SKM-1 treated with dmso at 0.1 percent for 144 hours (cell line): ENCODE measurements at regions not wholly inside any gene's neighbourhood (a gene's known extent, or its start where the extent isn't known, plus 50 kb on each side); places are given as distances from the start of the nearest gene placed in this dataset.

Experiments
- DNase-seq: peaks from one replicate; lab custom pipeline; 2025; ENCODE audit not compliant: unreplicated experiment; lab: John Stamatoyannopoulos, UW

DNA sequence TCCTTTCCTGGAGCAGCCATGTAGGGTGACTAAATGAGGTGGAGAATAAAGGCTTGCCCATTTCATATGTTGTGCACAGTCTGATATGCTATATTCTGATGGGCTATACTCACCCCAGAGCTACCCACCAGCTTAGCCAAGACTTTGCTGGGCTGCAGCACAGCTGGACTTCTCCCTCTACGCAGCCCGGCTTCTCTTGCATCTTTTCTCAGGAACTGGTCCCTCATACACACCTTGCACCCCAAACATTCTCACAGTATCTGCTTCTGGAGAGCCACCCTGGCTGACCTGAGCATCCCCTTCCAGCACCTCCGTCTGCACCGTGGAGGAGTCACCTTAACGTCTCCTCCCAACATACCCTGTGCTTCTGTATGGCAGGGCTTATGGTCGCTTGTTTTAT lies 150.8 kb upstream of the PMEPA1 start:
- no peak for DNase-seq

DNA sequence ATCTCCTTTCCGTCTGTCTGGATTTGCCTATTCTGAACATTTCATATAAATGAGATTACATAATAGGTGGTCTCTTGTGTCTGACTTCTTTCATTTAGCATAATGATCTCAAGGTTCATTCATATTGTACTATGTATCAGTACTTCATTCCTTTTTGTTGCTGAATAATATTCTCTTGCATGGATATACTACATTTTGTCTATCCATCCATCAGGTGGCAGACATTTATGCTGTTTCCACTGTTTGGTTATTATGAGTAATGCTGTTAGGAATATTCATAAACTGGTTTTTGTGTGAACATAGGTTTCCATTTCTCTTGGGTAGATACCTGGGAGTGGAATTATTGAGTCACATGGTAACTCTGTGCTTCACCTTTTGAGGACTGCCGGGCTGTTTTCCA lies 148.2 kb upstream of the PMEPA1 start:
- no peak for DNase-seq

DNA sequence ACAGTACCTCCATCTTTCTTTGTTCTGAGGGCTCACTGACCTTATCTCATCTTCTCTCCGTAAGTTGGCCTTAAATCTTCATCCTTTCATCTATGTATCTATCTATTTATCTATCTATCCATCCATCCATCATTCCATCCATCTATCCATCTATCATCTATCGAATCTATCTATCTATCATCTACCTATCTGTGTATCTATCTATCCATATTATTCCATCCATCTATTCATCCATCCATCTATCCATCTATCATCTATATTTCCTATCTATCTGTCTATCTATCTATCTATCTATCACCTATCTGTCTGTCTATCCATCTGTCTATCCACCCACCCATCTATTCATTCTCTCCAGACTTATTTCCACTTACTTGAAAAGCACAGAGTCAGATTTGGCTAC lies 147.3 kb upstream of the PMEPA1 start:
- DNase-seq, result no peak

DNA sequence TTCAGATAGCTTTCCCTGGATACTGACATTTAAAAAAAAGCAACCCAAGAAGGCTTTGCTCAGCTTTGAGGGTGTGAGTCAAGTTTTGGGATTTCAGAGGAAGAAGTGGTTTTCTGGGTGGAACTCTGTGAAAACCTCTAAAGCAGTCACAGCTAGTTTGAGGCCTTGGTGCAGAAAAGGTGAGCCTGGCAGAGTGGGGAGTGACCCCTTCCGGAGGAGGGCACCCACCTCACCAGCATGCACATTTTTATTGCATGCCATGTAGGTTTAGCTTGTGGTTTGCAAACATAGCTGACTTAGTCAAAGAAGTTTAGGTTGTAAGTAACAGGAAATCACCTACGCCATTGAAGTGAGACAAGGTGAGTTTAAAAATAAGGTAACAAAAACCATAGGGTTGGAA lies 146.8 kb upstream of the PMEPA1 start:
- no peak for DNase-seq

DNA sequence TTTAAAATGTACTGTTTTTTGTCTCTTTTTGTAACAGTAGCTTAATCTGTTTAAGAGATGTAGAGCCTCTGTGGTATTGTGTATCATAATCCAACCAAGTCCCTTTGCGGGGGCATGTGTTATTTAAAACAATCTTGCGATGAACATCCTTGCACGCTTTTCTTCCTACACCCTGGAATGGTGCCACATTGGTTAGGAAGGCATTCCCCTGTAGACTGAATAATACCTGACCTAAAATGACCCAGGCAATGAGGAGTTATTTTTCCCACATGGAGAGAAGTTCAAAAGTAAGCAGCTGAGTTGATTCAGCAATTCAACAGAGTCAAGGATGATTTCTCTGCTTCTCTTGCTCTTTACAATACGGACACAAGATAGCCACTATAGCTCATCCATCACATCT lies 142.0 kb upstream of the PMEPA1 start:
- no peak for DNase-seq

DNA sequence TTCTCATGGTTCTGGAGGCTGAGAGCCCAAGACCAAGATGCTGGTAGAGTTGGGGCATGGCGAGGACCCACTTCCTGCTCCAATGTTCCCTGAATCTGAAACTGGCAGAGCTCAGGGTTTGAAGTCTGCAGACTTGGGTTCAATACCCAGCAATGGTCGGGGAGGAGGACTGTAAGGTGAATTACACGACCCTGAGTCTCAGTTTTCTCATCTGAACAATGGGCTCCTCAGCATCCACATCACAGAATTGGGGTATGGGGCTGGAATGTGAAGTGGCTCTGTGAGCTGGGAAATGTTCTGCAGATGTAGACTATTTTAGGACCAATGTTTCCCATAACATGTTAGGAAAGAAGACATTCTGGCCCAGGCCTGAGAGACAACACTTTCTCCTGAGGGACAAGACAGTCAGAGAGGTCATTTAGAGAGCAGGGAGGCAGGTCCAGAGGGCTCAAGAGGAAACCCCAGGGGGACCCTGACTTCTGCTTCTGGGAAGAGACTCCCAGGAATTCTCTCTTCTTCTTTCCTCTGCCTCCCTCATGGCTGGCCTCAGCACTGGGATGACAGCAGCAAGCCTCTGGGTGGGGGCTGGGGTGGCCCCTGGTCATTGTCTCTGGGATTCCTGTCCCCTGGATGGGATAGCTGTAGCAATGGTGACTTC lies 141.3 kb upstream of the PMEPA1 start:
- DNase-seq, result no peak

DNA sequence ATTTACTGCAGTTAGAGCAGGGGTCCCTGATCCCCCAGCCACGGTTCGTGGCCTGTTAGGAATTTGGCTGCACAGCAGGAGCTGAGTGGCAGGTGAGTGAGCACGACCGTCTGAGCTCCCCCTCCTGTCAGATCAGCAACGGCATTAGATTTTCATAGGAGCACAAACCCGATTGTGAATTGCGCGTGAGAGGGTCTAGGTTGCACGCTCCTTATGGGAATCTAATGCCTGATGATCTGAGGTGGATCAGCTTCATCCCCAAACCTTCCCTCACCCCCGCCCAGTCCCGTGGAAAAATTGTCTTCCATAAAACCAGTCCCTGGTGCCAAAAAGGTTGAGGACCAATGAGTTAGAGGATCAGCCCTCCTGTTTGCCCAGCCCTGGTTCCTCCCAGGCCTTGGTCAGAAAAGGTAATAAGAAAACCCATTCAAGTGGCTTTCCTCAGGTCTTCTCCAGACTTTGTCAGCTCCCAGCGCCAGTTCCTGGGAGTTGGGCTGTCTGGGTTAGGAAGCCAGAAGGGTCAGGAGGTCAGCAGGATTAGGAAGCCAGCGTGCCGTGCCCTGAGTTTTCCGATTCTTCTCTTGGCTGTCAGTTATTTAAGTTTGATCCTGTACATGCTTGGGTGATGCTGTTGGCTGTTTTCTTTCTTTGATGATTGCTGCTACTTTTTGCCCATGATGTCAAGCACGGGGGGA lies 139.9 kb upstream of the PMEPA1 start:
- no peak for DNase-seq

DNA sequence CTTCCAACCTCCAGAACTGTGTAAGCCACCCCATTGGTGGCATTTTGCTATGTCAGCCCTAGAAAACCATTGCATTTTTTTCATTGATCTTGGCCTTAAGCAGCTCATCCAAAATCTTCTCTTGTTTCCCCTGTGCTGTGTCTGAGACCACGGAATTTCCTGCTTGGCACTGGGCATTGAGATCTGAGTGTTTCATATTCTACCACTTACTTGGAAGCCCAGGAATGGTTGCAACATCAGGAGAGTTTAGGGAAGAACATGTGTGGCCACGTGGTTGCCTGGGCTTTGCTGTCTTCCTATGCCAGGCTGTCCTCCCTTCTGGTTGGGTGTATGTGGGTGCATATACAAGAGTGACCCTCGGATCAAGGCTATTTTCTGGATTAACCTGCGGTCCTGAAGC lies 139.3 kb upstream of the PMEPA1 start:
- DNase-seq, result no peak

DNA sequence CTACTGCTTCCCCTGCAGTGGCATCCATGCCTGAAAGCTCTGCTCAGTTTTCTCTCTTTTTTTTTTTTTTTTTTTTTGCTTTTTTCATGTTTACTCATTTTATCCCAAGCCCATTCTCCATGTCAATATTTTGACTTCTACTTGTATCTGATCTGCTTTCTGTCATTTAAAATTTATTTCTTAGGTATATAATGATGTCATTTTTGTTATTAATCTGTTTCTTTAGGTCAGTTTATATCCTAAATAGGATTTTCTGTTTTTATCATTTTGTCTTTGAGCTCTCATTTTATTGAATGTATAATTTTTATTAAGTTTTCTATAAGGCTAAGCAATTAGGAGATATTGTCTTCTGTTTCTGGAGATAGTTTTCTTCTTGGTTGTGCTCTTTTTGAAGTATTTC lies 138.5 kb upstream of the PMEPA1 start:
- DNase-seq, result no peak

DNA sequence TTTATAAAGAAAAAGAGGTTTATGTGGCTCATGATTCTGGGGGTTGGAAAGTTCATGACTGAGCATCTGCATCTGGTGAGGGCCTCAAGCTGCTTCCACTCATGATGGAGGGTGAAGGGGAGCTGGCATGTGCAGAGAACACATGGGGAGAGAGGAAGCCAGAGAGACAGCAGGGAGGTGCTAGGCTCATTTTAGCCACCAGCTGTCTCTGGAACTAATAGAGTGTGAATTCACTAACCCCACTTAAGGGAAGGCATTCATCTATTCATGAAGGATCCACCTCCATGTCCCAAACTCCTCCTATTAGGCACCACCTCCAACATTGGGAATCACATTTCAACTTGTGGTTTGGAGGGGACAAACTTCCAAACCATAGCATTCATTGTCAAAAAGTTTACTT lies 137.3 kb upstream of the PMEPA1 start:
- no peak for DNase-seq

DNA sequence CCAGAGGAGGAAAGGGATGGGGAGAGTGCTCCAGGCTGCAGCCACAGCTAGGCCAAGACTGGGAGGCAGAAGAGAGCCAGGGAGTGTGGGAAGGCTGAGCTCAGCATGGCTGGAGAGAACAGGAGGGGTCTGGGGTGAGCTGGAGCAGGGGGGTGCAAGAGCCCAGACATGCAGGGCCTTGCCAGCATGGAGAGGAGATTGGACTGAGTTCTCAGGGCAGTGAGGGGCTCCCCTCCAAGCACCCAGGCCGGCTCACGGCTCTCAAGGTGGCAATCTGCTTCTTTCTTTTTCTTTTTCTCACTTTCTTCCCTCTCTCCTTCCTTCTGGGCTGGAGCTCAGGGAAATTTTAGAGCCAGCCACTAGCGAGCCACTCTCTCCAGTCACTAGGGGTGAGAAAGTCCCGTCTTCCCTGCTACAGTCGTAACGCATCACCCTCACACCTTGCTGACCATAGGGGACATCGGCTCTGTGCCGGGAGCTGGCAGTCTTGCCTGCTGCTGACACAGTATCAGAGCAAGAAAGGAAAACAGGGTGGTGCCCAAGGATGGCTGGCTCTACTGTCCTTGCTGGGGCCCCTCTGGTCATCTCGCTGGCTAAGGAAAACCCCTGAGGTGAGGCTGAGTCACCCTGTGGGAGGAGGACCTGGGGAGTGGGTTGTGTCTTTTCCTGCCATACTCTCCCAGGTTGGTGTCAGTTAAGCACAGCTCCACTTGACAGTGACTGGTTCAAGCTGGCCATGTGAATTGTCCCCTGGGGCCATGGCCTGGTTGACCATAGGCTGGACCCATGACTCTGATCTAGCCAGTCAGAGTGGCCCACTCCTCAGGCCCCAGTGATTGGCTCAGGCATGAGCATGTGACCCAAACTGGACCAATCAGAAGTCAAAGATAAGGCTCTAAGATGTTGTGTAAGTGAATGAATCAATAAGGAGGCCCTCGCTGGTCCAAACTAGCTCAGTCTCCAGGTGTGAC lies 135.1 kb upstream of the PMEPA1 start:
- no peak for DNase-seq

DNA sequence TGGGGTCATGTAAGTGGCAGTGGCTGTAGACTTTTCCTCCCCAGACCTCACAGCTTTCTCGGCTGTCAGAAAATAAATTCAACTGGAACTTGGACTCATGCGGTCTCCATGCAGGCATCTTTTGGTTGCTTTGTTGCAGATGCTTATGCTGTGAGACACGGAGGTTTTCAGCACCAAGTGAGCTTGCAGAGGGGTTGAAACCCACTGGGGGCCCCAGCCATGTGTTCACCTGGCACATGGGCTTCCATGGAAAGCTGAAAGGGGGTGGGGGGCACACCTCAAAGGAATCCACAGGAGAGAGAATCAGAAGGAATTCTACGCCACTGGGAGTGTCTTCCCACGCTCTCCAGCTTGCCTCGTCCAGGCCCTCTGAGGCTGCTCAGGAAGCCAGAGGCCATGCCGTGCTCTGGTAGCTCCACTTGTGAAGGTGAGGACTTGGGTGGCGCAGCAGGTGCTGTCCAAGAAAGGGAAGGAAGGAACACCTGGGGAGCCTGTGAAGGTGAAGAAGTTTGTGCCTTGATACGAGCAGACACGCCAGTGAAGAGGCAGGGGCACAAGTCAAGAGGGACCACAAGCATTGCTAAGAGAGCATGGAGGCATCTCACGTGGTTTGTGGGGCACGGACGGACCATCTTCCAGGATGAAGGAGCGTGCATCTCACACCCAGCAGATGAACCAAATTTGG lies 134.3 kb upstream of the PMEPA1 start:
- DNase-seq, result no peak

DNA sequence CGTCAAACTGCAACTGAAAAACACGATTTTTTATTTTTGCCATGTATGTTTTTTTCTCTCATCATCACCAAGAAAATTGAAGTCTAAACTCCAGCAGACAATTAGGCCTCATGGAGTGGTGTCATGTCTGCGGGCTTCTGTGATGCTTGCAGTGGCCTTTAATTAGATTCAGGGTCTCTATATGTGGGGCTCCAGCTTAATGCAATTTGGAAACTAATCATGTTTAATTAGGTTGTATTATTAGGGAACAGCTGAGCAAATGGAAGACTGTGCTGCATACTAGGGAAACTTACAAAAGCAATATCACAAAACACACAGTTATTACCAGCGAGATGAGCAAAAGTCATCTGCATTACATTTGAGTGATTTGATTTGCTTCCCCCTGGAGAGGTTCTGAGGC lies 132.9 kb upstream of the PMEPA1 start:
- no peak for DNase-seq

DNA sequence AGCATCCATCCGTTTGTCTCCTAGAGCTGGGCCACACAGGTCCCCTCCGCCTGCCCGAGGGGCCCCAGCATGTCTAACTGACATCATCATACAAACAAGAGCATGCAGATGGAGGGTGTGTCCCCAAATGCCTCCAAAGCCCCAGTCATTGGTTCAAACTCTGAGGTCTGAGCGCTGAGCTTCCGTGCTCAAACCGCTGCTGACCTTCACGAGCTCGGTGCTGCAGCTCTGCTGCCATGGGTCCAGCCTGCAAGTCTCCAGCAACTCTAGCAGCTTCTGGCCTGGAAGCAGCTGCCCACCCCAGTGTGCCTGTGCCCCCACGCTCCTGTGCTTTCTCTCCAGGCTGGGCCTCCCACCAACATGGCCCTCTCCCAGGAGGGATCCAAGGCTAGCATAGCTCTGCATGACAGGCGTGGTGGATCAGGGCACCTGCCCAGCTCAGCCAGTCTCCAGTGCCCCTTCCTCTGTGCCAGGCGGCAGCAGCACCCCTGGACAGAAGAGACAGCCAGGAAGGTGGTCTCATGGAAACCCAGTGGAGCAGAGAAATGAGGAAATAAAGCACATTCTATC lies 131.6 kb upstream of the PMEPA1 start:
- no peak for DNase-seq

DNA sequence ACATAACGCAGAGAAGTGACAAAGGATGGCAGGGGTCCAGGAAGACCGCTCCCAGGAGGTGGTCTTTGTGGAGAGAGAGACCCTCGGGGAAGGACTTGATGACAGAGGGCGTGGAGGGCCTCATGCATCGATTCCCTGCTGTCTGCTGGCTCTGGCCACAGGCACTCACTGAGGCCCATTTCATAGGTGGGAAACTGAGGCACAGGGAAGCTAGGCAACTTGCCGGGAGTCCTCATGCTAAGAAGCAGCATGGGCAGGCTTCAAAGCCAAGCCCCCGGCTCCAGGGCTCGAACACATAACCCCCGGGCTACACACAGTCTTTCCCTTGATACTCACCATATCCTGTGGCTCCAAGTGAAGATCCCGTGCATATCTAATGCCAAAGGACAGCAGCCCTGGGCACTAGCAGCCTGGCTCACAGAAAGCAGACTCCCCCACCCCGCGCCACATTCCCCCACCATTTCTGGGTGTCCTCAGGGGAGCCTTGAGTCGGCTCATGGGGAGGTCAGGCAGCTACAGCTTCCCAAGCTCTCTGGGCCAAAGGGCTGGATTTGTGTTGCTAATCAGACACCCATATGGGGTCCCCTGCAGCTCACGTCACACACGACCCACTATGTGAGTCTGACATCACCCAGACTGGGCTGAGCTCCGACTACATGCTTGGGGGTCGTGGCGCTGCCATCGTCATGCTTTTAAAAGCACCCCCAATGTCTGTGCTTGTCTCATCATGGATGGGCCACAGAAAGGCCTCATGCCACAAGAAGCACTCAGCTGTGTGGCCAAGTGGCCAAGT lies 130.9 kb upstream of the PMEPA1 start:
- no peak for DNase-seq

DNA sequence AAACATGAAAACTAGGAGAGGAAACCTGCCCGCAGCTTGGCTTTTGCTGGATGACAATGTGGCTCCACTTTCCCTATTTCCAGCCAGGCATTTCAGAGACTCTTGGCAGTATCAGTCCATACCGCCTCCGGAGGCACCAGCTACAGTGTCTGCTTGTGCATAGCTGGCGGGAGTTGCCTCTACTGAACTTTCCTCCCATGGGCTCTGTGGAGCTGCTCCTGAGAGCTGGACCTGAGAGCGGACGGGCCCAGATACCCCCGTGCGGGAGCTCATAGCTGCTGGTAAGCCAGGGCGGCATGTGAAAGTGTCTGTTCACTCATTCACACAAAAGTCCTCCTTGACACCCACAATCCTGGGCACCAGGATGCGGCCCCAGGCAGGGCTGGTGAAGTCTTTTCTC lies 130.3 kb upstream of the PMEPA1 start:
- no peak for DNase-seq

DNA sequence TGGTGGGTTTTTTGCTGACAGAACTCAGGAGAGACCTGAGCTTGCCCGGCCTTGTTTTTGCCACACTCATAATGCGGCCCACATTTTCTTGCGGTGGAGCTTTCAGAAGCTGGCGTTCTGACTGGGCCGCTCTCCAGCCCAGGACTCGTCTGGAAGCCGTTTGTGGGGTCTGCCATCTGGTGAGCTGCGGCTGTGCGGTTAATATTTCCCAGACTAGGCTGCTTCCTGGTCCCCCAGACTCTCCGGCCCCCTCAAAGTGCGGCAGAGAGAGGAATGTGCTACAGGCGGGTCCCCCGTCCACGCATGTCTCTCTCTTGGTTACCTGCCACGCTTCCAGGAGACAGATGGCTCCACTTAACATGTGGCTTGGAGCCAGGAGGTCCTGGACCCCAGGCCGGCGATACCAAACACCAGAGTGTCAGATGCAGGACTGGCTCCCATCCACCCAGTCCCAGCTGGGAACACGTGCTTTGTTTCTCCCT lies 128.9 kb upstream of the PMEPA1 start:
- DNase-seq, result no peak

DNA sequence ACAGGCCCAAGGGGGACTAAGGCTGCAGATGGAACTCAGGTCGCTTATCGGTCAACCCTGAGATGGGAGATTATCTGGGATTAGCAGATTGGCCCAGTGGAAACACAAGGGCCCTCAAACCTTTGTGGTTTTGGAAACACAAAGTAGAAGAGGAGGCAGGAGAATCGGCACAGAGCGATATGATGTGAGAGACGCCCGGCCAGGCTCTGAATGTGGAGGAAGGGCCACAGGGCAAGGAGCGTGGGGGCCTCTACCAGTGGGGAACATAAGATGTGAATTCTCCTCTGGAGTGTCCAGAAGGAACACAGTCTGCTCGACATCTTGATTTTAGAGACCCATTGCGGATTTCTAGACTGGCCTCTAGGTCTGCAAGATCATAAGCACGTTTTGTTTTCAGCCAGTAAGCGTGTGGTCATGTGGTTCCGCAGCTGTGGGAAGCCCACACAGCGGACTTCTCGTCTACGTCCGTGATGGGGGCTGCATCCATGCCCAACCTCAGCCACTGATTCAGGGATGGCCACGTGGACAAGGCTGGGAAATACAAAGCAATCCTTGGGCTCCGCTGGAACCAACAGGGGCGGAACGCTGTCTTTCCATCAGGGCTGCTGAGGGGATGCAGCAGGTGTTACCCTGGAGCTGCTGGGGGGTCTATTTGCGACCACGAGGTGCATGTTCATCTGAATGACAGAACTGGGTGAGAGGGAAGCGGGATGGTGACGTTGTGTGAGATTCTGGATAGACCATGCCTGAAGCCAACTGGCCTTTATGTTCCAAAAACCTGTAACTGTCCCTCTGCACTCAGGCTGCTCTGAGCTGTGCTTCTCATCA lies 127.6 kb upstream of the PMEPA1 start:
- no peak for DNase-seq
